ENCODE measurements at regions not wholly inside any gene's neighbourhood (a gene's known extent, or its start where the extent isn't known, plus 50 kb on each side); places are given as distances from the start of the nearest gene placed in this dataset.

DNA sequence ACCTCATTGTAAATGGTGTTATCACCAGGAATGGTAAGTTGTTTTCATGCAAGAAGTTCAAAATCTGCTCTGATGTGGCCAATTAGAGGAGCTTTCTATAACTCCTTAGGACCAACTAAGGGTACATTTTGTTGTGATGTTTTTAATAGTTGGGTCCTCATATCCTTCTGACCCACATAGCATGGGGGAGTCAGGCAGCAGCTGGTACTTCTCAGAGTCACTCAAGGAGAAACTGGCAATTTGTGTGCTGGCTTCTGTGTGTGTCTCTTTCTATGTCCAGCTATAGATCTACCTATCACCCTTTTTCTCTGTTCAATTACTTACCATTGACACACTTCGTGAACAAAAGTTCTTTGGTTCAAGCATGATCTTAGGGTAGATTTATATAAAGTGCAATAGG, 194.3 kb upstream of the TENM3 start:
- TF ChIP-seq, protein P1, sequence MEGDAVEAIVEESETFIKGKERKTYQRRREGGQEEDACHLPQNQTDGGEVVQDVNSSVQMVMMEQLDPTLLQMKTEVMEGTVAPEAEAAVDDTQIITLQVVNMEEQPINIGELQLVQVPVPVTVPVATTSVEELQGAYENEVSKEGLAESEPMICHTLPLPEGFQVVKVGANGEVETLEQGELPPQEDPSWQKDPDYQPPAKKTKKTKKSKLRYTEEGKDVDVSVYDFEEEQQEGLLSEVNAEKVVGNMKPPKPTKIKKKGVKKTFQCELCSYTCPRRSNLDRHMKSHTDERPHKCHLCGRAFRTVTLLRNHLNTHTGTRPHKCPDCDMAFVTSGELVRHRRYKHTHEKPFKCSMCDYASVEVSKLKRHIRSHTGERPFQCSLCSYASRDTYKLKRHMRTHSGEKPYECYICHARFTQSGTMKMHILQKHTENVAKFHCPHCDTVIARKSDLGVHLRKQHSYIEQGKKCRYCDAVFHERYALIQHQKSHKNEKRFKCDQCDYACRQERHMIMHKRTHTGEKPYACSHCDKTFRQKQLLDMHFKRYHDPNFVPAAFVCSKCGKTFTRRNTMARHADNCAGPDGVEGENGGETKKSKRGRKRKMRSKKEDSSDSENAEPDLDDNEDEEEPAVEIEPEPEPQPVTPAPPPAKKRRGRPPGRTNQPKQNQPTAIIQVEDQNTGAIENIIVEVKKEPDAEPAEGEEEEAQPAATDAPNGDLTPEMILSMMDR (IDR thresholded peaks at IDR 0.05) = no peak
- no peak for TF ChIP-seq POLR2A (IDR thresholded peaks at IDR 0.05)
- intact Hi-C loops (cut with DNase I; ENCODE audit: low total_unique reads) = no loop called here
- Histone ChIP-seq H3K36me3 (ENCODE audit: low read depth, missing control alignments) (no peaks in the 10 kb centered on the region), H3K9me3 (no peaks in the 10 kb centered on the region), H3K4me1 (no peaks in the 10 kb centered on the region), H3K4me3 (no peak overlapping the region), H3K27me3 (no peaks in the 10 kb centered on the region), H3K27ac (no peak overlapping the region)
- 92 to 95% methylated on average over 1 of the region's 1 CpG for WGBS, 2 donors
- no peak for DNase-seq

DNA sequence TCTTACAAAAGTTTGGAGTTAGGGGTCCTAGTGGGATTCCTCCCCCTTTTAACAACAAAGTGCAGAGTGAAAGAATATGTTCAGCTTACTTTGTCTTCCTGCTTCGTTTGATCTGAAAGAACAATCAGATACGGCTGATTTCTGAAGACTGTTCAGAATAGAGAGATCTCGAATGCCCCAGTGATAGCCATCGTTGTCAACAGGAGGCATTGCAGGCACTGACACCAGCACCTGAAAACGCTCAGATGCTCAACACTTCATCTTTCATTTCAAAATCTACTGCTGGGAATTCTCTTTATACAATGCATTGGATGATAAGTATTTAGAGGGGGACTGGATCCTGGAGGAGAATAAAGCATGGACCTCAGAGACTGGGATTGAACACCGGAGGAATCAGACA, 186.3 kb upstream of the TENM3 start:
- TF ChIP-seq, protein P1 (IDR thresholded peaks at IDR 0.05) = no peak
- TF ChIP-seq POLR2A (IDR thresholded peaks at IDR 0.05) = no peak
- intact Hi-C loops (cut with DNase I; ENCODE audit: low total_unique reads) = no loop called here
- Histone ChIP-seq H3K27ac (no peak overlapping the region), H3K4me3 (no peak overlapping the region), H3K9me3 (no peaks in the 10 kb centered on the region), H3K4me1 (no peaks in the 10 kb centered on the region), H3K27me3 (no peaks in the 10 kb centered on the region), H3K36me3 (ENCODE audit: low read depth, missing control alignments) (no peaks in the 10 kb centered on the region)
- 75 to 80% methylated on average over 6 of the region's 6 CpGs for WGBS, 2 donors
- DNase-seq = no peak

- TF ChIP-seq POLR2A (IDR thresholded peaks at IDR 0.05) = no peak
- TF ChIP-seq, protein P1 (IDR thresholded peaks at IDR 0.05) = no peak
- no peaks in the 10 kb centered on the region for H3K9me3 ChIP-seq
- no peaks in the 10 kb centered on the region for H3K27me3 ChIP-seq
- H3K4me1 ChIP-seq = no peaks in the 10 kb centered on the region
- H3K4me3 ChIP-seq = no peak overlapping the region
- H3K27ac ChIP-seq = no peak overlapping the region
- no peaks in the 10 kb centered on the region for H3K36me3 ChIP-seq (ENCODE audit: low read depth, missing control alignments)
- WGBS, 2 donors = 74 to 76% methylated on average over 3 of the region's 3 CpGs
- intact Hi-C loops (cut with DNase I; ENCODE audit: low total_unique reads) = no loop called here
- DNase-seq = no peak
Measured at GRCh38 chr4:182062458-182062857, 180.7 kb upstream of the TENM3 start.

DNA sequence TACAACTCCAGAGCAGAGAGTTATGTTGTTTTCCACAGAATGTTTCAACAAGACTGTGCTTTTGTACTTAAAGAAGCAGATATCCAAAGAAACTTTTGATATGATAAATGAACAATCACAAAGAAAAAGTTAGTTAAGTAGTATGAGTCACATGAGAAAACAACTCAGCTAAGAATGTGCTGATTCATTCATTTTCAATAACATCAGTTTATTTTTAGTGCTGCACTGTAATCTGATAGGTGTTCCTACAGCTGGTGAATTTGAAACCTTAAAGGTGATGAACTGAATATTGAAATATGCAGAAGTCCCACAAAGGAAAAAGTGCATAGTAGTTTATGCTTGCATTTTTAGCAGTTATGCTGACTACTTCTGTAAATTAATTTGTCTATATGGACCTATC, 180.3 kb upstream of the TENM3 start:
- Histone ChIP-seq H3K4me3 (no peak overlapping the region), H3K27ac (no peak overlapping the region), H3K27me3 (no peaks in the 10 kb centered on the region), H3K9me3 (no peaks in the 10 kb centered on the region), H3K36me3 (ENCODE audit: low read depth, missing control alignments) (no peaks in the 10 kb centered on the region), H3K4me1 (no peaks in the 10 kb centered on the region)
- TF ChIP-seq, protein P1 (IDR thresholded peaks at IDR 0.05) = no peak
- TF ChIP-seq POLR2A (IDR thresholded peaks at IDR 0.05) = no peak
- intact Hi-C loops (cut with DNase I; ENCODE audit: low total_unique reads) = no loop called here
- DNase-seq = no peak

DNA sequence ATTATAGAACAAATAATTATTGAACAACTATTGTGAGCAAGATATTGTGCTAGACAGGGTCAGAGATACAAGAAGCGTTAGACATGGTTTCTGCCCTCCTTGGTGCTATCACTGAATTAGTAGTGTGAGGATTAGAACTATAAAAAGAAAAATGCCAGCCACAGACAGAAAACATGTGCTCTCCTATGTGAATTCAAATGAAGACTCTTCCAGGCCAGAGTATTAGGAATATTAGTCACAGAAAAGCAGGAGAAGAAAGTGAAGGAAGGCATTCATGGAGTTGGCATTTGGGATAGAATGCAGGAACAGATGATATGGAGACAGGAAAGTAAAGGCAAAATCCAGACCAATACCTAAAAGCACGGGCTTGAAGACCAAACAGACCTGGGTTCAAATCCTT, 179.6 kb upstream of the TENM3 start:
- Histone ChIP-seq H3K4me3 (no peak overlapping the region), H3K27me3 (no peaks in the 10 kb centered on the region), H3K9me3 (no peaks in the 10 kb centered on the region), H3K4me1 (no peaks in the 10 kb centered on the region), H3K36me3 (ENCODE audit: low read depth, missing control alignments) (no peaks in the 10 kb centered on the region), H3K27ac (no peak overlapping the region)
- 86 to 89% methylated on average over 2 of the region's 2 CpGs for WGBS, 2 donors
- TF ChIP-seq, protein P1 (IDR thresholded peaks at IDR 0.05) = no peak
- TF ChIP-seq POLR2A (IDR thresholded peaks at IDR 0.05) = no peak
- intact Hi-C loops (cut with DNase I; ENCODE audit: low total_unique reads) = no loop called here
- no peak for DNase-seq
